ENCODE measurements at regions not wholly inside any gene's neighbourhood (a gene's known extent, or its start where the extent isn't known, plus 50 kb on each side); places are given as distances from the start of the nearest gene placed in this dataset.
"Not testable (repeated sequence)": the region's sequence is repeated elsewhere in the genome, so short reads cannot be mapped to it uniquely, and the experiment has no call there.

DNA sequence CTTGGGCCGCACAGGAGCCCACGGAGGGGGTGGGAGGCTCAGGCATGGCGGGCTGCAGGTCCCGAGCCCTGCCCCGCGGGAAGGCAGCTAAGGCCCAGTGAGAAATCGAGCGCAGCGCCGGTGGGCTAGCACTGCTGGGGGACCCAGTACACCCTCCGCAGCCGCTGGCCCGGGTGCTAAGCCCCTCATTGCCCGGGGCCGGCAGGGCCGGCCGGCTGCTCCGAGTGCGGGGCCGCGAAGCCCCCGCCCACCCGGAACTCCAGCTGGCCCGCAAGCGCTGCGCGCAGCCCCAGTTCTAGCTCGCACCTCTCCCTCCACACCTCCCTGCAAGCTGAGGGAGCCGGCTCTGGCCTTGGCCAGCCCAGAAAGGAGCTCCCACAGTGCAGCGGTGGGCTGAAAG lies 70.8 kb downstream of the DYRK2 start:
- TF ChIP-seq, protein P1, sequence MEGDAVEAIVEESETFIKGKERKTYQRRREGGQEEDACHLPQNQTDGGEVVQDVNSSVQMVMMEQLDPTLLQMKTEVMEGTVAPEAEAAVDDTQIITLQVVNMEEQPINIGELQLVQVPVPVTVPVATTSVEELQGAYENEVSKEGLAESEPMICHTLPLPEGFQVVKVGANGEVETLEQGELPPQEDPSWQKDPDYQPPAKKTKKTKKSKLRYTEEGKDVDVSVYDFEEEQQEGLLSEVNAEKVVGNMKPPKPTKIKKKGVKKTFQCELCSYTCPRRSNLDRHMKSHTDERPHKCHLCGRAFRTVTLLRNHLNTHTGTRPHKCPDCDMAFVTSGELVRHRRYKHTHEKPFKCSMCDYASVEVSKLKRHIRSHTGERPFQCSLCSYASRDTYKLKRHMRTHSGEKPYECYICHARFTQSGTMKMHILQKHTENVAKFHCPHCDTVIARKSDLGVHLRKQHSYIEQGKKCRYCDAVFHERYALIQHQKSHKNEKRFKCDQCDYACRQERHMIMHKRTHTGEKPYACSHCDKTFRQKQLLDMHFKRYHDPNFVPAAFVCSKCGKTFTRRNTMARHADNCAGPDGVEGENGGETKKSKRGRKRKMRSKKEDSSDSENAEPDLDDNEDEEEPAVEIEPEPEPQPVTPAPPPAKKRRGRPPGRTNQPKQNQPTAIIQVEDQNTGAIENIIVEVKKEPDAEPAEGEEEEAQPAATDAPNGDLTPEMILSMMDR (IDR thresholded peaks at IDR 0.05; ENCODE audit: insufficient read depth, low read depth, low read length), result not testable (repeated sequence)
- TF ChIP-seq EZH2 (IDR thresholded peaks at IDR 0.05; ENCODE audit: insufficient read depth, low read length), result not testable (repeated sequence)
